ENCODE measurements at regions not wholly inside any gene's neighbourhood (a gene's known extent, or its start where the extent isn't known, plus 50 kb on each side); places are given as distances from the start of the nearest gene placed in this dataset.

DNA sequence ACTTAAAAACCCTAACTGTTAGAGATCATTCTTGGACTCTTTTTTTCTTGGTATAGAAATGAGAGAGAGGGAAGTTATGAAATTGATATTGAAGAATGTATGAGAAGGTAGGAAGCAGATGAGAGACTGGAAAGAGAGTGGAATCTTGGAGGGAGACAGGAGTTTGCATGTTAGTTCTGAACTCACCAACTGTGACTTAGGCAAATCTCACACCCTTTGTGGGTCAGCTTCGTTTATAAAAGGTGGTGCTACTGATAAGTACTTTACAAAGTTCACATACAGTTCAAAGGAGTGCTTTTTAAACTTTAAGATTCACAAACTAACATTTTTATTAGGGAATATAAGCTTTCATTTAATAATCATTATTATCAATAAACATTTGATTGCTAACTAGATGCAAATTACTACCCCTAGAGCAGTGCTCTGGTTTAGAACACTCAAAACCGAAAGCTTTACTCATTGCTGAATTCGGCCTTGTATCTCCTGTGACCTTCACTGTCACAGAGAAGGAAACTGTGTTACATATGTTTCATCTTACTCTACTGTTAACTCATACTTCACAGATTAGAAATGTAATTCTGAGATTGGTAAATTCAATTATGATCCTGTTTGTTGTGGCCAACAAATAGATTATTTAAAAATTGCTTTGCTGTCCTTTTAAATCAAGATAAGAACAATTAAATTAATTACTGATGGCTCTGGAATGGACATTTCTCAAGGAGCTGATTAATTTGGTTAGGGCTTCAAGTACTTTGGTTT lies 143.2 kb downstream of the RMI1 start:
- TF ChIP-seq, protein P1, sequence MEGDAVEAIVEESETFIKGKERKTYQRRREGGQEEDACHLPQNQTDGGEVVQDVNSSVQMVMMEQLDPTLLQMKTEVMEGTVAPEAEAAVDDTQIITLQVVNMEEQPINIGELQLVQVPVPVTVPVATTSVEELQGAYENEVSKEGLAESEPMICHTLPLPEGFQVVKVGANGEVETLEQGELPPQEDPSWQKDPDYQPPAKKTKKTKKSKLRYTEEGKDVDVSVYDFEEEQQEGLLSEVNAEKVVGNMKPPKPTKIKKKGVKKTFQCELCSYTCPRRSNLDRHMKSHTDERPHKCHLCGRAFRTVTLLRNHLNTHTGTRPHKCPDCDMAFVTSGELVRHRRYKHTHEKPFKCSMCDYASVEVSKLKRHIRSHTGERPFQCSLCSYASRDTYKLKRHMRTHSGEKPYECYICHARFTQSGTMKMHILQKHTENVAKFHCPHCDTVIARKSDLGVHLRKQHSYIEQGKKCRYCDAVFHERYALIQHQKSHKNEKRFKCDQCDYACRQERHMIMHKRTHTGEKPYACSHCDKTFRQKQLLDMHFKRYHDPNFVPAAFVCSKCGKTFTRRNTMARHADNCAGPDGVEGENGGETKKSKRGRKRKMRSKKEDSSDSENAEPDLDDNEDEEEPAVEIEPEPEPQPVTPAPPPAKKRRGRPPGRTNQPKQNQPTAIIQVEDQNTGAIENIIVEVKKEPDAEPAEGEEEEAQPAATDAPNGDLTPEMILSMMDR (IDR thresholded peaks at IDR 0.05; ENCODE audit: borderline replicate concordance, insufficient read depth, low read depth, low read length): no peak

DNA sequence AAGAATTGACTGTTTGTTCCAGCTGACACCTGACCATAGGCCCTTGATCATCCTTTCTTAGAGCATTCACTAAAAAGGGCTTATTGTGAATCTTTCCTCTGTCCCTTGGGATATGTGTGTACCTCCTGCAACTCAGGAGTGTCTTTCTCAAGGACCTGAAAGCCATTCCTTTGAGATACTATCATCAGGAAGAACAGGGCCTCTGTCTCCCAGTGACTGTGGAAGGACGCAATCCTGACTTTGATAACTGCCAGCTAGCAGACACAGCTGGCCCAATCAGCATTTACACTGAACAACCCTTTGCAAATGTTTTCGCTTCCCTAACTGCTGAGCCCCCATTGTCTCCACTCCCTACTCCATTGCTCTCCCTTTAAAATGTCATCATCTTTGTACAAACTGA lies 144.4 kb downstream of the RMI1 start:
- no peak overlapping the region for H3K4me3 ChIP-seq (ENCODE audit: low read depth, low read length)
- TF ChIP-seq, protein P1 (IDR thresholded peaks at IDR 0.05; ENCODE audit: borderline replicate concordance, insufficient read depth, low read depth, low read length): no peak

More for the DNA sequence above, 143.2 kb downstream of the RMI1 start:
- H3K4me3 ChIP-seq (ENCODE audit: low read depth, low read length): no peak overlapping the region

- no peak overlapping the region for H3K4me3 ChIP-seq (ENCODE audit: low read depth, low read length)
- TF ChIP-seq, protein P1 (IDR thresholded peaks at IDR 0.05; ENCODE audit: borderline replicate concordance, insufficient read depth, low read depth, low read length): no peak
Observed at GRCh38 chr9:84129529-84129928, 148.9 kb downstream of the RMI1 start.

DNA sequence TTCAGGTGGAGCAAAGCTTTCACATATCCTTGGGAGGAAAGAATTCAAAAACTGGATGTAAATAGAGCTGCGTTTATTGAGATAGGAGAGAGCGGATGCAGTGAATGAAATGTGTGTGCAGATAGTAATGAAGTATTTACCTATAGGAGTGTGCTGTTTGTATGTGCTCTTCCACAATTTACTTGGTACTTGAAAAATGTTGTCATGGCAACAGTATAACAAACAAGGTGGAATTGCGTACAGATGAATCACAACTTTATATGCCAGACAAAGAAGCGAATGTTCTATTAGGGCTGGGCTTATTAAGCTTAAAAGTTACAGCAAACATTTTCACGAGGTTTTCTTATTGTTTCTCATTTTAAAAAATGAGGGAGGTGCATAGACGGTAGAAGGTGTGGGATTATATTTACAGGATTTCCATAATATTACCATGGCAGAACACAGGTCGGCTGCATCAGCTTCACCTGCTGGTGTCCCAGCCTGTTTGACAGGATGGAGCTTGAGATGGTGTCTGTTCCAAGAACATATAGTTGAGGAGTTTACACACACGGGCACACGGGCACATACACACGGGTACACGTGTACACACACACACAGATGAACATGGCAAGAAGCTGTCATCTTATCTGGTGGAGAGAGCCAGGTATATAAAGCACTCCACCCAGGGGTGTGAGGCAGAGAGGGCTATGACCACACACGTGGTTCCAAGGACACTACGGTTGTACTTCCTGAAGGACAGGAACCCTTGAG lies 155.7 kb downstream of the RMI1 start:
- H3K4me3 ChIP-seq (ENCODE audit: low read depth, low read length): no peak overlapping the region
- TF ChIP-seq, protein P1 (IDR thresholded peaks at IDR 0.05; ENCODE audit: borderline replicate concordance, insufficient read depth, low read depth, low read length): no peak

GRCh38 chr9:84137968-84138367 lies 157.4 kb downstream of the RMI1 start:
- no peak overlapping the region for H3K4me3 ChIP-seq (ENCODE audit: low read depth, low read length)
- TF ChIP-seq, protein P1 (IDR thresholded peaks at IDR 0.05; ENCODE audit: borderline replicate concordance, insufficient read depth, low read depth, low read length): no peak

DNA sequence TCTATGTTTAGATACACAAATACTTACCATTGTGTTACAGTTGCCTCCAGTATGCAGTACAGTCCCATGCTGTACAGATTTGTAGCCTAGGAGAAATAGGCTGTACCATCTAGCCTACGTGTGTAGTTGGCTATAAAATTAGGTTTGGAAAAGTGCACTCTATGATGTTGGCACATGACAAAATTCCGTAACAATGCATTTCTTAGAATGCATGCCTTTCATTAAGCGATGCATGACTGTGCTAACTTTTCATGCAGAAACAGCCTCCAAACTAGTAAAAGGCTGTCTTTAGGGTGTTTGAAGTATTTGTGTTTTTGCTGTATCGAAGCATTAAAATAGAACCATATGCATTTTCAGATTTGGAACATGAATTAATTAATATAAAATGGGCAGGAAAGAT lies 157.9 kb downstream of the RMI1 start:
- TF ChIP-seq, protein P1 (IDR thresholded peaks at IDR 0.05; ENCODE audit: borderline replicate concordance, insufficient read depth, low read depth, low read length): no peak
- H3K4me3 ChIP-seq (ENCODE audit: low read depth, low read length): no peak overlapping the region
